ENCODE measurements at regions not wholly inside any gene's neighbourhood (a gene's known extent, or its start where the extent isn't known, plus 50 kb on each side); places are given as distances from the start of the nearest gene placed in this dataset.

DNA sequence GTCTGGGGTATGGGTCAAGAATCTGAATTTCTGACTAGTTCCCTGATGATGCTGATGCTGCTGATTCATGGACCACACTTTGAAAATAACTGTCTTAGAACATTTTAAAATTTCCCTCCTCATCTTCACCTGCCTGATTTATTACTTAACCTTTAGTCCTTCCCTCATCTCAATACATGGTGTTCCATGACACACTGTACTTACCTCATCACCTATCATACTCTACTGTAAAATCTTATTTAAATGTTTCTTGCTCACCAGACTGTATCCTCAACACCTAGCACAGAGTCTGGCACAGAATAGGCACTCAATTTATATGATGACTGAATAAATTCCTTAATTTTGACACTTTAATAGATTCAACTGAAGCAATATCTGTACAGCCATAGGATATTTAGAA is 95.7 kb downstream of the FAM161A start:
- TF ChIP-seq, protein P1, sequence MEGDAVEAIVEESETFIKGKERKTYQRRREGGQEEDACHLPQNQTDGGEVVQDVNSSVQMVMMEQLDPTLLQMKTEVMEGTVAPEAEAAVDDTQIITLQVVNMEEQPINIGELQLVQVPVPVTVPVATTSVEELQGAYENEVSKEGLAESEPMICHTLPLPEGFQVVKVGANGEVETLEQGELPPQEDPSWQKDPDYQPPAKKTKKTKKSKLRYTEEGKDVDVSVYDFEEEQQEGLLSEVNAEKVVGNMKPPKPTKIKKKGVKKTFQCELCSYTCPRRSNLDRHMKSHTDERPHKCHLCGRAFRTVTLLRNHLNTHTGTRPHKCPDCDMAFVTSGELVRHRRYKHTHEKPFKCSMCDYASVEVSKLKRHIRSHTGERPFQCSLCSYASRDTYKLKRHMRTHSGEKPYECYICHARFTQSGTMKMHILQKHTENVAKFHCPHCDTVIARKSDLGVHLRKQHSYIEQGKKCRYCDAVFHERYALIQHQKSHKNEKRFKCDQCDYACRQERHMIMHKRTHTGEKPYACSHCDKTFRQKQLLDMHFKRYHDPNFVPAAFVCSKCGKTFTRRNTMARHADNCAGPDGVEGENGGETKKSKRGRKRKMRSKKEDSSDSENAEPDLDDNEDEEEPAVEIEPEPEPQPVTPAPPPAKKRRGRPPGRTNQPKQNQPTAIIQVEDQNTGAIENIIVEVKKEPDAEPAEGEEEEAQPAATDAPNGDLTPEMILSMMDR (IDR thresholded peaks at IDR 0.05; ENCODE audit: insufficient read depth, low read length, poor library complexity, severe bottlenecking): no peak
- TF ChIP-seq EZH2phosphoT487 (conservative IDR thresholded peaks at IDR 0.05; ENCODE audit: low read length): no peak
